HG03045 (cell line): ENCODE measurements at regions not wholly inside any gene's neighbourhood (a gene's known extent, or its start where the extent isn't known, plus 50 kb on each side); places are given as distances from the start of the nearest gene placed in this dataset.

Experiments
- ATAC-seq: cut with Tn5 transposase; IDR thresholded peaks from one replicate; pipeline ENCODE4 v1.9.1; 2021; ENCODE audit warnings: mild to moderate bottlenecking, moderate library complexity; ENCODE audit not compliant: unreplicated experiment

GRCh38 chr6:164505425-164505824, 804.0 kb downstream of the C6orf118 start:
- ATAC-seq, result no peak

- ATAC-seq, result no peak
Measured at GRCh38 chr6:164502833-164503232, 806.6 kb downstream of the C6orf118 start.

- ATAC-seq, result no peak
Measured at GRCh38 chr6:164495882-164496495, 813.4 kb downstream of the C6orf118 start.

GRCh38 chr6:164478426-164478825, 831.0 kb downstream of the C6orf118 start:
- ATAC-seq, result no peak

DNA sequence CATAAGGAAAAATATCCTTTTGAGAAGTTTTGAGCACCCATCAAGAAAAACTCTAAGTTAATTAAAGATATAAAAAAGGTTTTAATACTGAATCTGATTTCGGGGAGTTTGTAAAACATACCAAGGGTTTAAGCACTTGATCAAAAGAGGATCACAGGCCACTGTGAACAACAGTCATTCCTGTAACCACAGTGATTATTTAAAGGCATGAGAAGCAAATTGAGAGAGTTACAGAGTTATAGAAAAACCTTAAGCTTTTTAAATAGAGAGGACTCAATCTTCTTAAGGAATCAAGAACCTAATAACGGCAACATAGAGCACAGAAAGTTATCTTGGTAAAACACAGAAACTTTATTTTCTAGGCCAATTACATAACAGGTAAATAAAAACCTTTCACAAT, 831.6 kb downstream of the C6orf118 start:
- no peak for ATAC-seq

- no peak for ATAC-seq
Measured at GRCh38 chr6:164477101-164477500, 832.3 kb downstream of the C6orf118 start.

DNA sequence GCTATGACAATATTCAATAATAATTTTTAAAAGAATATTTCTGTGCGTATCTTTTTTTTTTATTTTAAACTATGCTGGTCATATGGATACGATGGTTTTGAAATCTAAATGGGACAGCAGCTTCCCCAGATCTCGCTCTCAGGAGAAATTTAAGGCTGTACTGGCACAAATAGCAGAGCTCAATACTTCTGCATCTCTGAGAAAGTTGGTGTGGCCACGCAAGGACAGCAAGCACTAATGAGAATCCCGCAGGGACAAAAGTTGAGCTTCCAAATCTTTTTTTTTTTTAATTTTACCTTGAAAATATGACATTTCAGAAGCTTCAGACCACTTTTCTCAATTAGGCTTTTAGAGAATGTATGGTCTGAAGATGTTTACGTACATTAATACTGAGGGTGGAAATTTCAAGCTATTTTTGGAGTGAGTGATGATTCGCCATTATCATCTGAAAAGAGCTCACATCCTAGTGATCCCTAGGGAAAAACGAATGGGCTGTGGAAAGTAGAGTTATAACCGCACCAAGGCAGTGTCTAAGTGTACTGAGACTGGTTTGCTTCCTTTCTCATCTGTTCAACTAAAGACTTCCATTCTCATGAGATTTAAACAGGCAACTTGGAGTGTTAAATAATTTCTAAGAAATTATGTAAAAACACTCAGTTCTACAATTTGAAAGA, 840.0 kb downstream of the C6orf118 start:
- ATAC-seq, result no peak

GRCh38 chr6:164455835-164456234, 853.6 kb downstream of the C6orf118 start:
- no peak for ATAC-seq

DNA sequence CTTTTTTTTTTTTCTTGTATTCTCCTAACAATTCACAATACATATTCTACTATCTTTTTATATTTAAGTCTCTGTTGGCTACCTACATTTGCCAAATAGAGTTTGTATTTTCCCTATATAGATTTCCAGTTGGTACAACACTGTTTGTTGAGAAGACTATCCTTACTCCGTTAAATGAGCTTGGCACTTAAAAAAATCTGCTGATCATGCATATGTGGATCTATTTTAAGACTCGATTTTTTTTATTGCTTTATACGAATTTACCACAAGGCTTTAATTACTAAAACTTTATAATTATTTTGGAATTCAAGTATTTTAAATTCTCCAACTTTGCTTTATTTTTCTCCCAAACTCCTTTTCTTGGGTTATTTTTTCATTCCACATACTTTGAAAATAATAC, 855.6 kb downstream of the C6orf118 start:
- ATAC-seq, result no peak

GRCh38 chr6:164442572-164442971, 866.8 kb downstream of the C6orf118 start:
- ATAC-seq, result no peak

DNA sequence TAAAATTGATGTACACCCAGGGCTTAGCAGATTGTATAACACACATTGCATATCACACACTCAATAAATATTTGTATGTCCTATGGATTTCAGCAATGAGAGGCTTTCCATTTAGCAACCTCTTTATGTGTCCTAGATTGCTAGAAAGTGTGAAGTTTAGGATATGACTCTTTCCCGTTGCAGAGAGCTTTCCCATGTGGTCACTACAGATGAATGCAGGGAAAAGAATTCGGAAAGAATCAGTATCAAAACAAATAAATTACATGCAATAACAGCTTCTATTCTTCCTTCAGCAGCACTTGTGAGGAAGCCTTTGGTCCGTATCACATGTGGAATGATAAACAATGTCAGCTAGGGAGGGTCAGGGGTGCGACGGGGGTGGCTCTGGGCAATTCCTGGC, 870.1 kb downstream of the C6orf118 start:
- no peak for ATAC-seq

- ATAC-seq, result no peak
Measured at GRCh38 chr6:164436976-164437375, 872.4 kb downstream of the C6orf118 start.

DNA sequence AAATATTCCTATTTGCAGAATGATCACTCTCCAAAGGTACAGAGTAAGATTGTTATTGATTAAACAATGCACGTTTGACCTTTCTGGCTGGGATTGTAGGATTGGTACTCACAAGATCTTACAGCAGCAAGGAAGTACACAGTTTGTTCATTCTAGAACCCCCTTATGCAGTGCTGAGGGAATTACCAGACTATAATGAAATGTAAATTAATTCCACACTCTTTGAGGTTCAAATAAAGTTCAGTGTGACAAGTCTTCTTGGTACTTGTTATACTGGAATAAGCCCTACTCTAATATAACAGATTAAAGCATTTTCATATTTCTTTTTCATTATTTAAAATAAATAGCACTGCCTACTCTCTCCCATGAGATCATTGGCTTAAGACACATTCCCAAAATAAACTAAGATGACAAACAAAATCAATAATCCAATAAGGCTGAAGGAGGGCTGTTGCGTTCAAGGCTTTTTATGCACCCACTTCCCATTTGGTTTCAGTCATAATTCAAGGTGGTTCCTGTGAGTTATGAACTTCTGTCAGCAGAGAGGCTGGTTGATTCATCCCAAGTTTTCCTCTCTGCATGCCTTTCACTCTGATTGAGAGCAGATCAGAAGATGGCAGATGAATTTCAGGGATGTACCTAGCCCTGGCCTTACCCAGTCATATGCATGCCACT, 881.5 kb downstream of the C6orf118 start:
- ATAC-seq, result no peak

DNA sequence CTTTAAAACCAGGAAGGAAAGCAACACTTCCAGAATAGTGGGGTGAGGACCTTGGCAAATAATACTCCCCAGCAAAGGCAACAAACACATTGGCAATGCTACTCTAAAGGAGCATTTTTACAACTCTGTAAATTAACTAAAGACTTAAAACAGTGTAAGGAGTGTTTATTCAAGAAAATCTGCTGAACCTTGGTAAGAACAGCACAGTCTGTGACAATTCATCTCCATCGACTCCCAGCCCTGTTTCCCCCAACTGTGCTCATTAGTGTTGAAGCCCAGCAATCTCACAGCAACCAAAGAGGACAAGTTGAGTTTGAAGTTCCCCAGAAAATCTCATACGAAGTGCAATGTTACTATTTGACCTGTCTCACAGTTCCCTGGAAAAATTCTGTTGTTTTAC, 884.9 kb downstream of the C6orf118 start:
- no peak for ATAC-seq

DNA sequence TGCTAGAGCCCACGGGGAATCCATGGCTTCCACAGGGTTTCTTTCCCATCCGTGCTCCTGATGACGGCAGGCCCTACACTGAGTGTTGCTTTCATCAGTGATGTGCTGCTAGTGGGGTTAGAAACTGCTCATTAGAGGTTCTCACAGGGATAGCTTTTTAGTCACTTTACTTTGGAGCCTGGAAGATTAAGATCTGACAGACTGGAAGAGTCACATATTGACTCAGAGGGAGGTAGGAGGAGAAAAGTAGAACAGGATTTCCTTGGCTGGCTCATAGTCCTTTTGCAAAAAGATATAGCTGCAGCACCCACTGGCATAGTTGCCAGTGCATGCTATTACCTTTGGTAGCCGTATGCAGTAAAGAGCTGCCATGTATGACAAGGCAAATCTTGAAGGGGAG, 890.3 kb downstream of the C6orf118 start:
- no peak for ATAC-seq

- ATAC-seq, result no peak
Measured at GRCh38 chr6:164418262-164418588, 891.2 kb downstream of the C6orf118 start.

DNA sequence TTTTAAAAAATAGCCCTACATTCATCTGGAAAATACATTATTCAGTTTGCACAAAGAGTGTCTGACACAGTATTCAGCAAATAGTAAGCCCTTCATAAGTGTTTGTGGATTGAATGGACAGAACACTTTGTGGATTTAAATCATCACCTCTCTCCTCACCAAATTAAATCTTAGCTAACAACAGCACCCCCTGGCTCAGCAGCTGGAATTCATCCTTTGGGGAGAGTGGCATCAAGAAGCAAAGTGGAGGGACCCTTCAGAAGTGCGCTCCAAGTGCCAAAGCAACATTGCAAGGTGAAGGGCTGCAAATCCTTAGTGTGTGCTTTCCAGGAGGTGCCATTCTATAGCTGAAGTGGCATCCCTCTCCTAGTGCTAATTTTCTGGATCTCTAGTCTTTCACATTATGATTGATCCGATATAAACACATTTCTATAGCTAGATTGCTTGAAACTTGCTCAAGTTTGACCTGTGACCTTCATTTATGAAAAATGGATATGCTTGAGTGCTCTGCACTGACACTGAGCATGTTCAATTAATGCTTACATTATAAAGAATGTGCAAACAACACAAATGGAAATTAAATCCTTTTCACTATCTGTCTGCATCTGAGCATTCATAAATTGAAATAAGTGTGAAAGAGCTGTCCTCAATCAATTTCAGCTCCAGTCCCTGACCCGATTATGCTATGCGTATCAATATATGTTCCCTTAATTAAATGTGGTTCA, 891.7 kb downstream of the C6orf118 start:
- ATAC-seq, result no peak

DNA sequence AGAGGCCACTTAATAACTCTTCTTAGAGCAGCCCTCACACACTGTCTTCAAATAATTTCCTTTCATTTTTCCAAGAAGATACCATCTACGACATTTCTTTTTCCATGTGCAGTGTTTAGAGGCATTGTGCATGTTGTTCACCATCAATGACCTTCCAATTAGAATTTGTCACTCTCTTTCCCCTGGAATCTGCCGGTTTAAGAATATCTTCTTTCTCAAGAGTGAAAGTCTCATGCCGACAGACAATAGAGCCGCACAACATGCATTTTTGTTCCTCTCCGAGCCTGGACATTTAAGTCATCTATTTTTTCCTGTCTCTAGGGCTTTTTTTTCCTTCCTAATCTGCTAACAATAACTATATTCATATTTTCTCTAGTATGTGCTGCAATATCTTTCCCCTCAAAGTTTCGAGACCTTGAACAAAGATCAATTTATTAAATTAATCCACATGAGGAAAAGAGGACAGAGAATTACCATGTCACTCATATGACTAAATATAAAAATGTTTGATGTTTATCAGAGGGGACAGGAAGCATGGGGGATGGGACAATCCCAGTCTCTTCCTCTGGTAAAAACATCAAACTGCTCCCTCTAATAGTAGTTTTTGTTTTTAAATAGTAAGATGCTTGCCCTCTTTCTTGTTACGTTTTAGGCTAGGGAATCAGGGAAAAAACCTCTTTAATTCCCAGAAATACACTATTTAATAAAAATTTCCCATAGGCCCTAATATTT, 893.4 kb downstream of the C6orf118 start:
- no peak for ATAC-seq

DNA sequence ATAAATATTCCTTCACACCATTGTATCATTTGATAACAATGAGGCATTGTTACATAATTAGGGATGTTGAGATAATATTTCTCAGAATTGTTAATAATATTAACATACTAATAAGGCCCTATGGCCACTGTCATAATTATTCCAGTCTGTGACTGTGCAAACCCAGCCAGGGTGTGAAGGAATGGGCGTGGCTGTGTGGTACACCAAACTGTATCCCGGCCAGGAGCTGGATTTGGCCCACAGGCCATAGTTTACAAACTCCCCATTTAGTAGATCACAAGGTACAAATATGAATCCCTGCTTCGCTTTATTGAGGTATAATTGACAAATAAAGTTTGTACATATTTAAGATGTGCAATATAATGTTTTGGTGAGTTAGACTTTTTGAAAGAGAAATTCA, 894.7 kb downstream of the C6orf118 start:
- no peak for ATAC-seq

- no peak for ATAC-seq
Measured at GRCh38 chr6:164412566-164412965, 896.8 kb downstream of the C6orf118 start.

- ATAC-seq, result no peak
Measured at GRCh38 chr6:164410017-164410416, 899.4 kb downstream of the C6orf118 start.
